SK-N-MC (cell line): ENCODE measurements at regions not wholly inside any gene's neighbourhood (a gene's known extent, or its start where the extent isn't known, plus 50 kb on each side); places are given as distances from the start of the nearest gene placed in this dataset.
"Not testable (repeated sequence)": the region's sequence is repeated elsewhere in the genome, so short reads cannot be mapped to it uniquely, and the experiment has no call there.

Source experiments
- DNase-seq: peaks from one replicate; pipeline ENCODE4 v3.0.0-alpha.2; 2011; ENCODE audit warnings: low read depth, low spot score
- H3K27ac ChIP-seq: fragments of 200-600 bp; sonication (generic); 2 replicates; pipeline ENCODE4 v1.5.1; 2016; ENCODE audit warnings: mixed run types
- H3K36me3 ChIP-seq: fragments of 200-600 bp; sonication (generic); 2 replicates; pipeline ENCODE4 v1.6.1; 2017; ENCODE audit warnings: antibody characterized with exemption, low read length, mixed read lengths; ENCODE audit not compliant: insufficient read depth
- H3K4me3 ChIP-seq: fragments of 200-600 bp; sonication (generic); 2 replicates; pipeline ENCODE4 v1.5.1; 2016
- H3K9ac ChIP-seq: fragments of 200-600 bp; sonication (generic); 2 replicates; pipeline ENCODE4 v1.8.0; 2017; ENCODE audit warnings: mixed run types, mixed read lengths; ENCODE audit not compliant: insufficient read length
- H3K9me3 ChIP-seq: fragments of 200-600 bp; sonication (generic); 2 replicates; pipeline ENCODE4 v1.6.1; 2017; ENCODE audit warnings: low read depth, mild to moderate bottlenecking, antibody characterized with exemption, low read length, moderate library complexity, mixed read lengths
- EZH2 ChIP-seq: fragments of 200-600 bp; sonication (generic); IDR thresholded peaks from one replicate; pipeline ENCODE4 v1.6.1; 2017; ENCODE audit warnings: antibody characterized with exemption
- FOXP2 ChIP-seq: optimal IDR thresholded peaks from 2 replicates; pipeline ENCODE3; 2011; ENCODE audit warnings: mild to moderate bottlenecking, moderate library complexity; ENCODE audit not compliant: insufficient read depth; ENCODE audit errors: extremely low read length, control extremely low read depth
- POLR2AphosphoS5 ChIP-seq: IDR thresholded peaks from 2 replicates; pipeline ENCODE4 v1.6.1; 2012; ENCODE audit warnings: mild to moderate bottlenecking, low read depth, low read length, borderline replicate concordance

GRCh38 chr5:45105491-45105994 is 296.8 kb downstream of the MRPS30 start:
- no peaks in the 10 kb centered on the region for H3K36me3 ChIP-seq
- no peak overlapping the region for H3K9ac ChIP-seq
- H3K4me3 ChIP-seq = no peak overlapping the region
- no peak for TF ChIP-seq EZH2
- TF ChIP-seq FOXP2 = no peak
- no peak for TF ChIP-seq POLR2AphosphoS5
- no peak for DNase-seq
- H3K27ac ChIP-seq = no peak overlapping the region
- H3K9me3 ChIP-seq = no peaks in the 10 kb centered on the region

- Histone ChIP-seq H3K27ac (no peak overlapping the region), H3K9ac (no peak overlapping the region), H3K9me3 (no peaks in the 10 kb centered on the region), H3K36me3 (no peaks in the 10 kb centered on the region), H3K4me3 (no peak overlapping the region)
- no peak for TF ChIP-seq EZH2
- DNase-seq = no peak
Measured at GRCh38 chr5:45109062-45109461, 300.3 kb downstream of the MRPS30 start.

DNA sequence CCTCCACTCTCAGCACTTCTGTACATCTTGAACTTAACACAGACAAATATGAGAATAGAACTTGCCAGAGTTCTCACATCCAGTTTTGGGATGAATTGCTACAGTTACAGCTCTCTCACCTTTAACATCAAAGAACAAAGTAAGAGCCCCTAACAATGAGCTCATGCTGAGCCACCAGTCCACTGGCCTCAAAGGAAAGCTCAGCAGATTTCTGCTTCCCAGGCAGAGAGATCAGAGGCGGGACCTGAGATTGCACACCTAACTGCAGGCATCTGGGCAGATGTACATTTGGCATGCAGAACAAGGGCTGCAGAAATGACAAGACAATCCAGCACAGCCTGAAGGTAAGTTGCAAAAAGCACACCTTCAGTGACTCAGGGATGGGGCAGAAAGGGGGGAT is 300.9 kb downstream of the MRPS30 start:
- H3K27ac ChIP-seq = no peak overlapping the region
- TF ChIP-seq POLR2AphosphoS5 (no peak), FOXP2 (no peak), EZH2 (no peak)
- no peak for DNase-seq
- no peak overlapping the region for H3K4me3 ChIP-seq
- no peaks in the 10 kb centered on the region for H3K36me3 ChIP-seq
- H3K9ac ChIP-seq = no peak overlapping the region
- H3K9me3 ChIP-seq = no peaks in the 10 kb centered on the region

DNA sequence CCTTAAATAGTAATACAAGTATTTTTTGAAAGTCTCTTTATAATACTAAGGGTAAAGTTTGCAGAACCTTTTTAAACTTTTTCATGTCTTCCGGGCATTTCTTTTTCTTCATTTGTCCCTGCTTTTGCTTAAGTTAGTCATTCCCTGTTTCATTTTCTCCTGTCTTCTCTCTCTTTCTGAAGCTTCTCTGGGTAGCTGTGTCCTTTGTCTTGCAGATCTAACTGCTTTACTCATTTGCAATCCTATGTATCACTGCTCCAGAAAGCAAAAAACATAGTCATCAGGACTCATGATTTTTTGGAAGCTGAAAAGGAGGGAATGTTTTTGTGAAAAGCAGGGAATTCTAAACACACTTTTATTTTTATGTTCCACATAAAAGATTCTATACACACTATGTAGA is 301.7 kb downstream of the MRPS30 start:
- Histone ChIP-seq H3K4me3 (no peak overlapping the region), H3K36me3 (no peaks in the 10 kb centered on the region), H3K27ac (no peak overlapping the region), H3K9me3 (no peaks in the 10 kb centered on the region), H3K9ac (no peak overlapping the region)
- TF ChIP-seq FOXP2 (no peak), EZH2 (no peak), POLR2AphosphoS5 (no peak)
- DNase-seq = no peak

- TF ChIP-seq EZH2 (no peak), POLR2AphosphoS5 (no peak), FOXP2 (no peak)
- Histone ChIP-seq H3K36me3 (no peaks in the 10 kb centered on the region), H3K9me3 (no peaks in the 10 kb centered on the region), H3K4me3 (no peak overlapping the region), H3K9ac (no peak overlapping the region), H3K27ac (no peak overlapping the region)
- DNase-seq = no peak
Measured at GRCh38 chr5:45113726-45114125, 305.0 kb downstream of the MRPS30 start.

DNA sequence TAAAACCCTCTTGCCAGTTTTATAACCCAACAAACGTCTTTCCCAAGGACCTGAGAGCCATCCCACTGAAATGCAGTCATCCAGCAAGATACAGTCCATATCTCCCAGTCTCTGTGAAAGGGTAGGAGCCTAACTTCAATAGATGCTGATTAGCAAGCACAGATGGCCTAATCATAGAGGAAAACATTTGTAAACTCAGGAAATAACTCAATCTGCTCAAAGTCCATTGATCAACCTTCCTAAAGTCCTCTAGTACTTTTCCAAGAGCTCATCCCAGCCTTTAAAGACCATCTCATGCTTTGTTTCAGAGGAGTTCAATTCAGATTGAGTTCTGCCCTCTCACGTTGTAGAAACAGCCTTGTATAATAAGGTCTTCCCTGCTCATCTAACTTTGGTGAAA is 324.2 kb downstream of the MRPS30 start:
- no peak for DNase-seq
- Histone ChIP-seq H3K9me3 (no peaks in the 10 kb centered on the region), H3K9ac (no peak overlapping the region), H3K4me3 (no peak overlapping the region), H3K27ac (no peak overlapping the region), H3K36me3 (no peaks in the 10 kb centered on the region)
- no peak for TF ChIP-seq EZH2
- no peak for TF ChIP-seq POLR2AphosphoS5
- TF ChIP-seq FOXP2 = no peak

GRCh38 chr5:45162974-45163373 is 354.2 kb downstream of the MRPS30 start:
- H3K27ac ChIP-seq = no peak overlapping the region
- DNase-seq = no peak
- TF ChIP-seq FOXP2 = no peak
- TF ChIP-seq EZH2 = no peak
- no peak for TF ChIP-seq POLR2AphosphoS5
- H3K4me3 ChIP-seq = no peak overlapping the region
- H3K9ac ChIP-seq = no peak overlapping the region
- no peaks in the 10 kb centered on the region for H3K9me3 ChIP-seq
- no peaks in the 10 kb centered on the region for H3K36me3 ChIP-seq

- no peak for DNase-seq
- Histone ChIP-seq H3K4me3 (no peak overlapping the region), H3K36me3 (no peaks in the 10 kb centered on the region), H3K9ac (no peak overlapping the region), H3K9me3 (no peaks in the 10 kb centered on the region), H3K27ac (no peak overlapping the region)
- TF ChIP-seq FOXP2 (no peak), EZH2 (no peak), POLR2AphosphoS5 (no peak)
Measured at GRCh38 chr5:45171563-45171962, 362.8 kb downstream of the MRPS30 start.

DNA sequence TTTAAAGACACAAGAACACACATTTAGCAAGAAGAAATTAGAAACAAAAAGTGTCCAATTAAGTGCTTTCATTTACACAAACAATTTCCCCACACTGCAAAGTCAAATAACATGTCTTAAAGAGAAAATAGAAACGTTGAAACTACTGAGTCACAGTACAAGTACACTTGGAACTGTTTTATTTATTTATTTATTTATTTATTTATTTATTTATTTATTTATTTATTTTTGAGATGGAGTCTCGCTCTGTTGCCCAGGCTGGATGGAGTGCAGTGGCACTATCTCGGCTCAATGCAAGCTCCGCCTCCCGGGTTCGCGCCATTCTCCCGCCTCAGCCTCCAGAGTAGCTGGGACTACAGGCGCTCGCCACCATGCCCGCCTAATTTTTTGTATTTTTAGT is 363.9 kb downstream of the MRPS30 start:
- not testable (repeated sequence) for H3K9me3 ChIP-seq, H3K27ac ChIP-seq, H3K4me3 ChIP-seq, H3K9ac ChIP-seq, H3K36me3 ChIP-seq, DNase-seq
